IPS-NIHi7 (cell line): ENCODE measurements at regions not wholly inside any gene's neighbourhood (a gene's known extent, or its start where the extent isn't known, plus 50 kb on each side); places are given as distances from the start of the nearest gene placed in this dataset.
A peak's percentile ranks its signal among the peaks of the same experiment; 100 is the strongest.
"Not testable (repeated sequence)": the region's sequence is repeated elsewhere in the genome, so short reads cannot be mapped to it uniquely, and the experiment has no call there.

ENCODE experiments used
- DNase-seq: peaks from one replicate; pipeline ENCODE4 v3.0.0; 2012; ENCODE audit warnings: mixed read lengths; ENCODE audit errors: extremely low spot score

- no peak for DNase-seq
Observed at GRCh38 chr5:156189628-156190027, 137.3 kb upstream of the SGCD start.

DNA sequence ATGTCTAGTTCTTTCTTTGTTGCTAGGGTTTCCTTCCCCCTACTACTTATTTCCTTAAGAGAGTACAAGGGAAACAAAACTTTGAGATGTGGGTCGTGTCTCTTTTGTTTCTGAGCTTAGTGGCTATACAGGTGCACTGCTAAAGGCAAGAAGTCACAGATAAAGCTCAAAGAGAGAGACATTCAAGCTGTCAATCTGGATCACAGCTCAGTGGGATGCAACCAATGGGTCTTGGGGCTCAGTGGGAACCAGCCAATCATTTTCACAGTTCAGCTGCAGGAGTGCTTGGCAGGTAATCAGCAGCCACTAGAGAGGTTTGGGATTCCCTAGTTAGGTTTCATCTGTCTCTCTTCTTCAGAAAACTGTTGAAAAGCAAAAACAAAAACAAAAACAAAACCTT lies 135.4 kb upstream of the SGCD start:
- DNase-seq: peak; percentile 35

- DNase-seq: no peak
Observed at GRCh38 chr5:156197042-156197635, 129.8 kb upstream of the SGCD start.

DNA sequence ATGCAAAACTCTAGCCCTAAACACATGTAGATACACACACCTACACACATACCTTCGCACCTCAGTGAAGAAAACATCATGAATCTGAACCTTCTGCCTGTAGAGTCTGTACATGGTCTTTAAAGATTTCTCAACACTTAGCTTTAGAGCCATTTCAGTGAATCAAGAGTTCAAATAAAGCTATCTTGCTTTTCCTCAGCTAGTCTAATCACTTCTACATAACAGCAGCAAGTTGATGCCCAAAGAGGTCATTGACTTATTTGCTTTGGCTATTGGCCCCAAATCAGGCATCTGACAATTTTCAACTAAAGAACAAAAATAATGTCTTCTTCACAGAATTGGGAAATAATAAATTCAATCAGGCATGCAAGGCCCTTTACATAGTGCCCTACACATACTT lies 127.9 kb upstream of the SGCD start:
- no peak for DNase-seq

GRCh38 chr5:156200938-156201787 lies 125.8 kb upstream of the SGCD start:
- DNase-seq: no peak

DNA sequence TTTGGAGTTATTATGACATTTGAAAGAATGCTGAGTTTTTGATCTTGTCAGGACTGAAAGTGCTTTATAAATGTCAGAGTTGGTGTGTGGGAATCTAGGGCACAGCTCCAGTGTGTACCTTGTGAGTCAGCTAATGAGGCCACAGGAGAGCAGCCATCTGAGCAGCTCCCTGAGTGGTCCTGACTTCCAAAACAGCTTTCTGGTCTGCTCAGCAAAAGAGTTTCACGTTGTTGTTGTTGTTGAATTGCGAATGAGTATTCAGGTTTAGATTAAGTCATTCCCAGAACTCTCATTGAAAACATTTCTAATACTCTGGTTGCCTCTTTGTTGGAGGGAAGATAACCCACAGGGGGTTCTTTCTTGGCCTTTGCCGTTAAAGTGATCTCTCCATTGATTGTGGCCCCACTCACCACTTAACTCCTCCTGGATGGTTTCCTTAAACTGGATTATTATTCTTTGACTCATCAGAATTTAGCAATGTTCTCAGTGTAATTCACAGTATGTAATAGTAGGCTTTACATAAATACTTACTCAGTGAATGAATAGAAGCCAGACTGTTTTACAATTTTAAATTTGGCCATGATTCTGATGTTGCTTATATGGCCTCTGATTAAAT lies 125.1 kb upstream of the SGCD start:
- peak; percentile 13 for DNase-seq

DNA sequence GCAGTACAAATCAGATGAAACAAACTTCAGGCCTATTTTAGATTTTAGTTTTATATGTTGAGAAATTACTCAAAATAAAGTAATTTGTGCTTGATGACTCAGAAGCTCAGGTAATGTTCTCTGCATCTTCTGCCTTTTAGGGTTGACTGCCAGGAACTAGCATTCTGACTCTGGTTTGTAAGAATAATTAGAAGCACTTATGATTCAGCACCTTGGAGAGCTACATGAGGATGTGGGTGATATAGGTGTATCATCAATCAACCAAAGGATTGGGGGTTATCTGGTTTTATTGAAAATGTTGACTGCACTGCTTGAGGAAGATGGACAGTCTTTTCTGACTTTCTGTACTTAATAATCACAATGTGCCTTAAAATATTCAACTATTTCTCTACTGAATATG lies 118.7 kb upstream of the SGCD start:
- DNase-seq: peak; percentile 22

- DNase-seq: no peak
Observed at GRCh38 chr5:156218367-156219158, 108.4 kb upstream of the SGCD start.

GRCh38 chr5:156219483-156220005 lies 107.4 kb upstream of the SGCD start:
- DNase-seq: no peak

- no peak for DNase-seq
Observed at GRCh38 chr5:156221816-156222215, 105.1 kb upstream of the SGCD start.

DNA sequence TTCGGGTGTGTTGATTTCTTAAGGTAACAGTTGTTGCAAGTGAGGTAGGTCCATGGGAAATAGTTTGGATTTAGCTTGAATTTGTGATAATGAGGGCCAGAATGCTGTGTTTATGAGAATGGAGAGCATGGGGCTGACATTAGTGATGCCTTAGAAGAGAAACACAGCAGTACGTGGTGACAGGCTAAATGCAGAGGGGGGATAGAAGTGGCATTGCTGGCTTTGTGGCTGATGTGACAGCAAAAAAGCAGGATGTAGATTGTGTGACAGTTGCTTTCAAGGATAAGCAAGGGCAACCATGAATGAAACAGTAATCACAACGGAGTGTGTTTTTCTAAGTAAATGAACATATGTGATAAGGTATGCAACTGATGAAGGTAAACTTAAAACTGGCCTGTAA lies 103.4 kb upstream of the SGCD start:
- no peak for DNase-seq

DNA sequence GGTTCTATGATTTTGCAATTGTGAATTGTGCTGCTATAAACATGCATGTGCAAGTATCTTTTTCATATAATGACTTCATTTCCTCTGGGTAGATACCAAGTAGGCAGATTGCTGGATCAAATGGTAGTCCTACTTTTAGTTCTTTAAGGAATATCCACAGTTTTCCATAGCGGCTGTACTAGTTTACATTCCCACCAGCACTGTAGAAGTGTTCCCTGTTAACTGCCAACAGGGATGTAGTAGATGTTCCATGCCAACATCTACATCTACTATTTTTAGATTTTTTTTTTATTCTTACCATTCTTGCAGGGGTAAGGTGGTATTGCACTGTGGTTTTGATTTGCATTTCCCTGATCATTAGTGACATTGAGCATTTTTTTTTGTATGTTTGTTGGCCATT lies 100.5 kb upstream of the SGCD start:
- DNase-seq: not testable (repeated sequence)

- no peak for DNase-seq
Observed at GRCh38 chr5:156230887-156231286, 96.1 kb upstream of the SGCD start.

GRCh38 chr5:156232251-156232869 lies 94.6 kb upstream of the SGCD start:
- DNase-seq: no peak

- no peak for DNase-seq
Observed at GRCh38 chr5:156237361-156237760, 89.6 kb upstream of the SGCD start.

DNA sequence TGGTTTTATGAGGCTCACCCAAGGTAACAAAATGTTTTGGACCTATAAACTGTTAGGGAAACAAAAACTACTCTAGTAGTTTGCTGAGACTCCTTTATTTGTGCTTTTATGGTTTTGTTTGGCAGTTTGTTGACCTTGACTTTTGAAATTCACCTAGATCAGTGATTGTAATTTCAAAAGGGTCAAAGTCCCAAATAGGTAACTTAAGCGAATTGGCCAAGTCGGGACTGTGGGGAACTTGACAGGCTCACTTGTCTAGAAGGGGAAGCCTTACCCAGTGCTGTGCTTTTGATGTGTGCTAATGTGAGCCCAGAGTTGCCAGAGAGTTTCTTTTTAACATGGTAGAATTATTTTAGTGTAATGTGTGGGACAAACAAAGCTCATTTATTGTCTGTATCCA lies 87.2 kb upstream of the SGCD start:
- DNase-seq: no peak

DNA sequence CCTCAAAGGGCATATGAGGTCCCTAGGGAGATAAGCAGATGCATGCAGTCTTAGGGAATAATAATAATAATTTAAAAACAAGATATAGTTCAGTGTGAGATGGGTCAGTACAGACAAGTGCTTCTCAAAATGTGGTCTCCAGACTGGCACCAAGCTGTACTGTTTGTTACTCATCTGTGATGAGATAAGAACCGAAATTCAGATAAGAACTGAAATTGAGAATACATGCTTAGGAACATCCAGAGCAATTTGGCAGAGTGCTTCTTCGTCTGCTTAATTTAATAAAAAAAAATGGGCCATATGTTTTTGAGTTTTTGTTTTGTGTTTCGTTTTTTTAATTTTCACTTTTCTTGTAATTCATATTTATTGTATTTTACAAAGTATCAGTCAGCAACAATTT lies 86.5 kb upstream of the SGCD start:
- no peak for DNase-seq

- no peak for DNase-seq
Observed at GRCh38 chr5:156241266-156241665, 85.7 kb upstream of the SGCD start.

GRCh38 chr5:156245895-156246294 lies 81.1 kb upstream of the SGCD start:
- DNase-seq: no peak

- no peak for DNase-seq
Observed at GRCh38 chr5:156251076-156251475, 75.9 kb upstream of the SGCD start.

DNA sequence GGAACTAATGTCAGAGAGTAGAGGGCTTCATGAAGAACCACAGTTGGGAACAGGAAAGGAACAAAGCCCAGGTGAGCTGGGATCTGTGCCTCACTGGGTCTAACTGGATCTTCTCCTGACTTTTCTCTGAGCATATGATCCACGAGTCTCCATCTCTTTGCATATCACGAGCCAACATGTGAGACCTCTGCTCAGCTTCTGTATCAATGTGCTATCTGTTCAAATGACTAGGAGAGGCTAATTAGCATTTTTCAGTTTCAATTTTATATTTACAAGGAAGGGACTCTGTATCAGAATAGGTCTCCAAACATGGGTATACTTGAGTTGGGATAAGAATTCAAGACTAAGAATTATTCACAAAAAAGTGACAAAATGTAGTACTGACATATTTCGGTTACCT lies 73.8 kb upstream of the SGCD start:
- DNase-seq: no peak

DNA sequence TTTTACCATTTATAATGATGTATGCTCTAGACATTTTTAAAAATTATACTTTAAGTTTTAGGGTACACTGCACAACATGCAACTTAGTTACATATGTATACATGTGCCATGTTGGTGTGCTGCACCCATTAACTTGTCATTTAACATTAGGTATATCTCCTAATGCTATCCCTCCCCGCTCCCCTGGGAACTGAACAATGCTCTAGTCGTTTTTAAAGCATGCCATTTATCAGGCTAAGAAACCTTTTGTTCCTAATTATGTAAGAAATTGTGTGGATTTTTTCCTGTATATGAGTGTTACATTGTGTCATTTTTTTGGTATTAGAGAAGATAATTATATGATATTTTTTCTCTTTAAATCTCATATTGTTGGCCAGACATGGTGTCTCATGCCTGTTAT lies 72.8 kb upstream of the SGCD start:
- DNase-seq: no peak
